ENCODE measurements at regions not wholly inside any gene's neighbourhood (a gene's known extent, or its start where the extent isn't known, plus 50 kb on each side); places are given as distances from the start of the nearest gene placed in this dataset.

DNA sequence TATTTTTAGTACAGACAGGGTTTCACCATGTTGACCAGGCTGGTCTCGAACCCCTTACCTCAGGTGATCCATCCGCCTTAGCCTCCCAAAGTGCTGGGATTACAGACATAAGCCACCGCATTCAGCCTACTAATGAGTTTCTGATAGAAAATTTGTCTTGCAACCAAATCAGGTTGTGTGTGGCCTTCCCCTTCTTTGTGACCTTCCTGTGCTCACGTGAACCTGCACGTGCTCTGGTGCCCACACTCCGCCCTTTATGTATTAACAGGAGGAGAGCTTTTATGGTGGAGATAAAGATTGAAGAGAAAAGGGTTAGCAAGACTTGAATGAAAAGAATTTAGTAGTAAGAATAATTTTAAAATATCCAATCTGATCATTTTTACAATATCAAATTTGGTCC is 343.5 kb upstream of the TMEM132C start:
- TF ChIP-seq, protein P1, sequence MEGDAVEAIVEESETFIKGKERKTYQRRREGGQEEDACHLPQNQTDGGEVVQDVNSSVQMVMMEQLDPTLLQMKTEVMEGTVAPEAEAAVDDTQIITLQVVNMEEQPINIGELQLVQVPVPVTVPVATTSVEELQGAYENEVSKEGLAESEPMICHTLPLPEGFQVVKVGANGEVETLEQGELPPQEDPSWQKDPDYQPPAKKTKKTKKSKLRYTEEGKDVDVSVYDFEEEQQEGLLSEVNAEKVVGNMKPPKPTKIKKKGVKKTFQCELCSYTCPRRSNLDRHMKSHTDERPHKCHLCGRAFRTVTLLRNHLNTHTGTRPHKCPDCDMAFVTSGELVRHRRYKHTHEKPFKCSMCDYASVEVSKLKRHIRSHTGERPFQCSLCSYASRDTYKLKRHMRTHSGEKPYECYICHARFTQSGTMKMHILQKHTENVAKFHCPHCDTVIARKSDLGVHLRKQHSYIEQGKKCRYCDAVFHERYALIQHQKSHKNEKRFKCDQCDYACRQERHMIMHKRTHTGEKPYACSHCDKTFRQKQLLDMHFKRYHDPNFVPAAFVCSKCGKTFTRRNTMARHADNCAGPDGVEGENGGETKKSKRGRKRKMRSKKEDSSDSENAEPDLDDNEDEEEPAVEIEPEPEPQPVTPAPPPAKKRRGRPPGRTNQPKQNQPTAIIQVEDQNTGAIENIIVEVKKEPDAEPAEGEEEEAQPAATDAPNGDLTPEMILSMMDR (IDR thresholded peaks at IDR 0.05): no peak
- TF ChIP-seq POLR2A (IDR thresholded peaks at IDR 0.05; ENCODE audit: low read depth): no peak
- TF ChIP-seq EP300 (IDR thresholded peaks at IDR 0.05): no peak
